HEK293 (cell line): ENCODE measurements at regions not wholly inside any gene's neighbourhood (a gene's known extent, or its start where the extent isn't known, plus 50 kb on each side); places are given as distances from the start of the nearest gene placed in this dataset.

Experiments used
- SP2 ChIP-seq: fragments of 450-650 bp; formaldehyde crosslinking; IDR thresholded peaks from 2 replicates; pipeline ENCODE4 v1.5.1; 2016; ENCODE audit warnings: missing biosample characterization, missing genetic modification characterization
- TF ChIP-seq, protein P1 (sequence below): fragments of 450-650 bp; formaldehyde crosslinking; IDR thresholded peaks from 2 replicates; pipeline ENCODE4 v1.5.1; 2016; ENCODE audit warnings: missing biosample characterization, missing genetic modification characterization

DNA sequence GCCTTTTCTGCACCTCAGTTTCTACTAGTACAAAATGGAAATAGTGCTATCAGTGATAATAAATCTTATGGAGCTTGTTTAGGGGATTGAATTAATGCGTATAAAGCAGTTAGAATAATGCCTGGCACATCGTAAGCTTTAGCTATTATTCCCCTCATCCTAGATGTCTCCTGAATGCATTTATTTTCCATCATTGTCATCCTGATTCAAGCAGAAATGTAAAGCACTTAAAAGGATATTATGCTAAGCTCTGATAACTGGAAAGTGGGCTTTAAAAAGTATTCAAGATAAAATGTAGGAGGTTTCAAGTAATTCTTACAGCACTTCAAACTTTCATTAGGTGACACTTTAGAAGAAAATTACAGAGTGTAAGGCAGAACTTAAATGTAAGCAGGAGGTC is 178.7 kb downstream of the RBM46 start:
- TF ChIP-seq, protein P1, sequence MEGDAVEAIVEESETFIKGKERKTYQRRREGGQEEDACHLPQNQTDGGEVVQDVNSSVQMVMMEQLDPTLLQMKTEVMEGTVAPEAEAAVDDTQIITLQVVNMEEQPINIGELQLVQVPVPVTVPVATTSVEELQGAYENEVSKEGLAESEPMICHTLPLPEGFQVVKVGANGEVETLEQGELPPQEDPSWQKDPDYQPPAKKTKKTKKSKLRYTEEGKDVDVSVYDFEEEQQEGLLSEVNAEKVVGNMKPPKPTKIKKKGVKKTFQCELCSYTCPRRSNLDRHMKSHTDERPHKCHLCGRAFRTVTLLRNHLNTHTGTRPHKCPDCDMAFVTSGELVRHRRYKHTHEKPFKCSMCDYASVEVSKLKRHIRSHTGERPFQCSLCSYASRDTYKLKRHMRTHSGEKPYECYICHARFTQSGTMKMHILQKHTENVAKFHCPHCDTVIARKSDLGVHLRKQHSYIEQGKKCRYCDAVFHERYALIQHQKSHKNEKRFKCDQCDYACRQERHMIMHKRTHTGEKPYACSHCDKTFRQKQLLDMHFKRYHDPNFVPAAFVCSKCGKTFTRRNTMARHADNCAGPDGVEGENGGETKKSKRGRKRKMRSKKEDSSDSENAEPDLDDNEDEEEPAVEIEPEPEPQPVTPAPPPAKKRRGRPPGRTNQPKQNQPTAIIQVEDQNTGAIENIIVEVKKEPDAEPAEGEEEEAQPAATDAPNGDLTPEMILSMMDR (tag by site-specific recombination): no peak
- TF ChIP-seq SP2 (tag by site-specific recombination): no peak
